GM18873 (cell line): ENCODE measurements at regions not wholly inside any gene's neighbourhood (a gene's known extent, or its start where the extent isn't known, plus 50 kb on each side); places are given as distances from the start of the nearest gene placed in this dataset.

ENCODE experiments used
- ATAC-seq: cut with Tn5 transposase; IDR thresholded peaks from one replicate; pipeline ENCODE4 v1.9.1; 2021; ENCODE audit warnings: mild to moderate bottlenecking, moderate library complexity, moderate number of reproducible peaks; ENCODE audit not compliant: unreplicated experiment, low FRiP score

DNA sequence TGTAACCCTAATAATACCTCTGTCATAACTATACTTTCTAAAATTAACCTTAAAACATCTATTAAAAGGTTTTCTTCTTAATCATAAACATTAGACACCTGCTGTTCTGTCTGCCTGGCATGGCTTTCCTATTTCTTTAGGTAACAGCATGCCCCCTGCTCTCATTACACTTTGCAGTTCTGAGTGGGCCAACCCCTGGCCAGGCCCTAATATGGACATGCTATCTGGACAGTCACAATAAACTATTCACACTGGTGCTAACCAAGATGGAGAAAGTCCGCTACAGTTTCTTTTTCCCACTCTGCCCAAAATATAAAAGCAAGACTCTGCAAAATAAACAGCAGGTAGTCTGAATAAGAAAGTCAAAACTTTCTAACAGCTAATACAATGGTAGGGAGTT is 84.0 kb downstream of the ELAPOR2 start:
- no peak for ATAC-seq

DNA sequence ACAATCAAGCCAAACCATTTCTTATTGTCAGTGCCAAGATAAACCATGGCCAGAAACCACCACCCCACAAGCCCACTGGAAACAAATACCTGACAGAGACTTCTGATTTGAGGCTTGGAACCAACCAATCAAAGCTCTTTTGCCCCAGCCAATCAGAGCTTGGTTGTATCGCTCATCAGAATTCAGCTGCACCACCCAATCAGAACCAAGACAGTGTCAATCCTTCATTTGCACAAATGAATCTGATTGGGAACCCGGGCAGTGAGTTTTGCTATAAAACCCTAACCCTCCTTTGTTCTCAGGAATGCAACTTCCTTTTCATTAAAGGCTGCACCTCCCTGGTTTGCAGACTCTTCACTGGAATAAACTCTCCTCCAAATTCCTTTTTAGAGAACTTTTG is 87.4 kb downstream of the ELAPOR2 start:
- no peak for ATAC-seq

DNA sequence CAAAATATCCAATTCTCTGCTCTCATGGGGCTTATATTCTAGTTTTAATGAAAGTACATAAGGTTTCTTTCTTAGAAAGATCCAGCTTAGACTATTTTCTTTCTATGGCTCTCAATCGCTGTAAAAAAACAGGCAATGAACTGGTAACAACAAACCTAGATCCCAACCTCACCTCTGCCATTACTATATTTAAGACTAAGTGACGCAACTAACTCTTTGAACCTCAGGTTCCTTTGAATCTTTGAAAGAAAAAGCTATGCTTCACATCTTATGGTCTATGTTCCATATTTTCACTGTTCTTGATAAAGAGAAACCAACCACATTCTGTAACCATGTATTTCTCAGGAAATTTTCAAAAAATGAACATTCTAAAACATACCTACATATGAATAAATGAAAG is 88.5 kb downstream of the ELAPOR2 start:
- no peak for ATAC-seq

DNA sequence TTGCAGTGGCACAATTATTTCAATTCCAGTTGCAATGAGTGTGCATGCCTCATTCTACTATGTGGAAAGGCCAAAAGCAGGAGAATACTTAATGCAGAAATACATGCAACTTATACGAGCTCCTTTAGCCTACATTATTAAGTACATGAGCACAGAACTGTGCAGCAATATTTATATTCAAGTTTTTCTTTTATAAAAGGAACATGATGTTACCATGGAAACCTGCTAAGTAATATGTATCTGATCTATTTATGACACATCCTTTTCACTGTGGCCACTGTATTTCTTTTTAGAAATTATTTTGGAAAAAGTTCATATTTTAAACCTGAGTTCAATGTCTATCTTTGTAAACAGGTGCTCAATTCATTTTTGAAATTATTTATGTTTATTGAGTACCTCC is 88.9 kb downstream of the ELAPOR2 start:
- no peak for ATAC-seq

DNA sequence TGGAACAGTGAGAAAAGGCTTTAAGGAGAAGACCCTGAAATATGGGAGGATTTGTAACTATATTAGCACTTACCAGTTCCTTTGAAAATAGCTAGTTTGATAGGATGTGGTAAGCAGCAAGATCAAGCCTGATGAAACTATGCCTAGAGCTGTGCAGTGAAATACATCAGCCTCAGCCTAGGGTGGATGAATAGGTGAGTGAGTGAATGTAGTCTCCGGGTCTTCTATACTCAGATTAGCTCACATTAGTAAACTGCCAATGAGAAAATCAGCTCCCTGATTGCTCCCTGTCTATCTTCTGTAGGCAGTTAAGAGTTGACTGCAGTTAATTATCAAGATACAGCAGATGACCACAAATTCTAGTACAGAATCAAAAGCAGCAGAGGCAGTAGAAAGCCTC is 89.6 kb downstream of the ELAPOR2 start:
- ATAC-seq, result no peak

DNA sequence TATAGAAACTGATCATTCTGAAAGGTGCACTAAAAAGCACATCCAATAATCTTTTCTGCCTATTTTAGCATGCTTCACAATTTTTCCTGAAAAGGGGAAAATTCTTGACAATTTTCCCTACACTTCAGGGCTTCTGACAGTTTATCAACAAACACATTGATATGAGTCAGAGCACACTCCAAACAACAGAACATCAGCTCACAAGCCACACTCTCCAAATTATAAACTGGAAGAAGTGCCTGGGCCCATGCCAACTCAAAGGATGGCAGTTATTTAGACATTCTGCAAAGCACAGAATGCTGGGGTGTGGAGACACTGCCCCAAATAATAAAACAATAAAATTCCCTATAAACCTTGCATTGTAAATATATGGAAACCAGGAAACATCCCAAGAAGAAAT is 90.8 kb downstream of the ELAPOR2 start:
- no peak for ATAC-seq

DNA sequence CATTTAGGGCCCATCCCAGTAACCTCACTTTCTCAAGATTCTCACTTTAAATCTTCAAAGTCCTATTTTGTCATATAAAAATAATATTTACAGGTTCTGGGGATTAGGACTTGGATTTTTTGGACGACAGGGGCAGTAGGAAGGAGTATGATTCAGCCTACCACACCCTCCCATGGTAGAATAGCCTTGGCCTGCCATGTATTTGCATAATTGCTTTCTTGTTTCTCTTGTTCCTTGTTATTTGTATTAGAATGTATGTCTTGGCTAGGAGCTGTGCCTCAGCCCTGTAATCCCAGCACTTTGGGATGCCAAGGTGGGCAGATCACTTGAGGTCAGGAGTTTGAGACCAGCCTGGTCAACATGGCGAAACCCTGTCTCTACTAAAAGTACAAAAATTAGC is 92.5 kb downstream of the ELAPOR2 start:
- ATAC-seq, result no peak

DNA sequence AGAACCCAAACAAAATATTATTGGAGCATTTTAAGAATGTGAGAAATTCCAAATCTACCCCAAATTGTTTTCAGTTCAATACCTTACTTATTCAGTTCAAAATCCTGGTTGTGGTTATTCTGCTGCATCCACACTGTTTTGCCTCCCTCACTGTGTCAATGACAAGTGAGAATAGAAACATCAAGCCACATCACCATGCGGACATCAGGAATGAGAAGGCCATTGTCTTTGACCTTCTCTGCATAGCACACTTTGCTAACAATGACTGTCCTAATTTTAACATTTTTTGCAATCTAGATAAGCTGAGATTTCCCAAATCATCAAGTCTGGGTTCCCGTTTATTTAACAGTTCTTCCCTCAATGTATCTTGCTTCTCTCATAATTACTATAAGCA is 93.7 kb downstream of the ELAPOR2 start:
- no peak for ATAC-seq

DNA sequence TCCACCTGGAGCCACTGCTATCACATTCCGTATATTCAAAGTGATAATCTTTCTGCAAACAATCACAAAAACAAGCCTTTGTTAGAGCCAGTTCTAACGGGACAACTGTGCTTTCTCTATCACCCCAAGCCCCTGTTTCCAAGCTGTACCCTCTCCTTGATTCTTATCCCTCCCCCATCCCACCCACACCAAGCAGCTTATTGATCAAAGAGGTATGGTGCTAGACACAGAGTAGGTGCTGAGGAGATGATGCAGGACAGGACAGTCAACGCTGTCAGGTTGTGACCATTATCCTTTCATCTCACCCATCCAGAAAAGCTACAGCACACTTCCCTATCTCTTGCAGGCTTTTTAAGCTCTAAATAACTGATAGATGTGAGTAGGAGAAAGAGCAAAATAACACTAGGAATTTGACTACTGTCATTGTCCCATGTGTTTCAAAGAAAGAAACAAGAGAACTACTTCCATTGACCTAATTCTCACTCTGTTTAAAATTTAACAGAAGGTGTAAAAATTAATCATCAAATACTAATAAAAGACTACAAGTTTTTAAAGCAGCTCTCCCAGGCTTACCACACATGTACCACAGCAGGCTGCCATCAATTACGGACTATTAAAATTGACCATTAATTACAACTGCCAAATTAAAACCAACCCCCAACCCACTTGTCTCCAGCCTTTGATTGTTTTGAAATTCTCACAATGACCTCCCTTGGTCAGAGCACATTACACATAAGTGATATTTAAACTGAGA is 94.3 kb downstream of the ELAPOR2 start:
- ATAC-seq, result no peak

DNA sequence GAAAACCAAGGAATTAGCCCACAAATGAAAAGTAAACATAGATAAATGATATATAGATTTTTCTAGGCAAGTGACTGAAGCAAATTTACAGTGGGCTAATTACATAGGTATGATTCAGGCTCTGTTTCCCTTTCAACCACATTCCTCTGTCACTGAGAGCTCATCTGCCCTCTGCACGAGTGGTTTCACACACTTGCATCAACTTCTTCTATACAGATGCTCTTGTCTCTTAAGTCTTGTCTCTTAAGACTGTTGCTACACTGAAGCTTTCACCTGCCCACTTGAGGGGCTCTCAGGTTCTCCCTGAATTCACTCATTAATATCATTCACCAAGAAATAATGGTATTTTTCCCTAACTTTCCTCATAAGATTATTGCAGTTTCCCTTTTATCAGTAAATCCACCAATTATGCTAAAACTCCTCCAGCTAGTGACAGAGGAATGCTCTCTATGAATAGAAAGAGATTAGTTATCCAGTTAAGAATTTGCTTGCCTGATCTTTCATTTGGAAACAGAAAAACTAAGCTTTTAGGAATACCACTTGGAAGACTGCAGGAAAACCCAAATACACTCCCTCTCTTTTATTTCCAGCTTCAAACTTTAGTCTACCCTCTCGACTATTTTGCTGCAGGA is 95.7 kb downstream of the ELAPOR2 start:
- peak; percentile 91 for ATAC-seq

DNA sequence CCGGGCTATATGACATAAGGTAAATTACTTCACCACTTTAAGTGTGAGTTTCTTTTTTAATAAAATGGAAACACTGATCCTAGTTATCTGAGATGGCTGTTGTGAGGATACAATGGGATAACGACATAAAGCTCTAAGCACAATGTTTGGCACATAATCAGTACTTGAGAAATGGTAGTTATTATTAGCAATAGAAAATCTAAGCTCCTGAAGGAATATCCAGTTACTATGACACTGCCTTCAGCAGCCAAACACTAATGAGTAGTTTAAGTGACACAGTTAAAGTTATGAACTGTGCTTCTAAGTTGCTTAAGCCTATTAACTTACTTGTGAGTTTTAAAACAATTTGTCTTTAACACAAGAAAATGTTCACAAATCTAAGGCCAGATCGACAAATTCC is 96.8 kb downstream of the ELAPOR2 start:
- no peak for ATAC-seq

DNA sequence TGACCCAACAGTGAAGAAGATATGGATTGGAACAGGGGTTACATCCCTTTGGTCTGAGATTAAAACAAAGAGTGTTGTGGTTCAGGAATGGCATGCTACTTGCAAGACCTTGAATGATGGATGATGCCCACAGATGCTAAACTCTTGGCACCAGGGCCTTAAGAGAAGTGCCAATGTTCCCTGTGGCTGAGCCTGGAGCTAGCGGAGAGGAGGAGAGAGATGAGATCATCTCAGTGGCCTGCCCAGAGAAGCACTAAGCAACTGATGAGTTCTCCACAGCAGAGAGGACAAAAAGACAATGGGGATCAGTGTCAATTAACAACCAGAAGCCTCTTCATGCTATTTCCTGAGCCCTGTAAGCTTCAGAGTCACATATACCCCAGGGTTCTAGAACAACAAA is 97.8 kb downstream of the ELAPOR2 start:
- ATAC-seq, result no peak

DNA sequence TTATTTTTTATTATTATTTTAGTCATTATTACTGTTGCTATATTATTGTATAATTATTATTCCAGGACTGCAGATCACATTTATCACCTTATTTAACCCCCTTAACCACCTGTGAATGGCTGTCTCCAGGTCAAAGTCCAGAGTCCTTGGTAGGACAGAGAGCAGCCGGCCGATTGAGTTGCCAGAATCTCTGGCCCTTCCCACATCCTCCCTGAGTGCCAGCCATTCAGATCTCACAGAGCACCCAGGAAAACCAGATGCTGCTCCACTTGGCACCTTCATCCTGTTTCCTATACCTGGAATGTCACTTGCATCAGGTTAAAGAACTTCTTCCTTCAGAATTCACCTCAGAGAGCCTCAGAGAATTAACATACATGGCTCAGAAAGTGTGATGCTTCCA is 101.1 kb downstream of the ELAPOR2 start:
- no peak for ATAC-seq

DNA sequence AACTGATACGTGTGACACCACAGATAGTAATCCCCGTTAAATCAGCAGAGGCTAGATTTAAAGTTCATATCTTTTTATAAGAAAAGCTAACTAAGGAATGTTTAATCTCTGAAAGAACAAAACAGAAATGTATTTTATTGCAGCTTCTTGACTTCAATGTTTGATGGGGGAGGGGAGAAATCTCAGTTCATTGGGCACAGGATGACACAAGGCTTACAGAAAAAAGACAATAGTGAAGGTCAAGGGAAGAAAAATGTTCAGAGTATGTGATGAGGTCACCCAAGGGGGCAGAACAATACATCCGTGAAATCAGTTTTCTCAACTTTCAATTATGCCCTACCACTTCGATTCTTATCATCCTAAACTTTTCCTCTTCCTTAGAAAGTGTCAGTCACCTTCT is 102.9 kb downstream of the ELAPOR2 start:
- no peak for ATAC-seq

DNA sequence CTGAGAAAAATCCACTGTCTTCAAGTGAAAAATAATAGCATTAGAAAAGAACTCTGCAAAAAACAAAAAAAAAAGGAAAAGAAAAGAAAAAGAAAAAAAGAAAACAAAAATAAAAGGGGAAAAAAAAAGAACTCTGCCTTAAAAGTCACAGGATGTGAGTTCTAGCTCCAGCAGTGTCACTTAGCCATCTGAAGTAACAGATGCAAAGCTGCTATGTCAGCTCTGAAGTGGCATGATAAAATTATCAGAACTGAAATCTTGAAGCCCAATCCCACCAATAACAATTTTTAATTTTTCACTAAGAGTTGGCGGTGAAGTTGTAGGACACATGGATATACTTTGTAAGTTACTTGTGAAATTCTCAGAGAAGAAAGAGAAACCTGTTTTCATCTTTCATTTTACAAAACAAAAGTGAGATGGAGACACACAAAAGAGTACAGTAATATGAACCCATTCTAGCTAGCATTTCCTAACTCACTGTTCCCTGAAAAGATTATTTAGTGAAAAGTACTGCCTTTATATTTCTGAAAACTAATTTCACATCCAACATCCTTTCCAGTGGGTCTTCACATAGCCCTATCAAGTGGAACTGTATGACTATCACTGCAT is 103.5 kb downstream of the ELAPOR2 start:
- no peak for ATAC-seq

DNA sequence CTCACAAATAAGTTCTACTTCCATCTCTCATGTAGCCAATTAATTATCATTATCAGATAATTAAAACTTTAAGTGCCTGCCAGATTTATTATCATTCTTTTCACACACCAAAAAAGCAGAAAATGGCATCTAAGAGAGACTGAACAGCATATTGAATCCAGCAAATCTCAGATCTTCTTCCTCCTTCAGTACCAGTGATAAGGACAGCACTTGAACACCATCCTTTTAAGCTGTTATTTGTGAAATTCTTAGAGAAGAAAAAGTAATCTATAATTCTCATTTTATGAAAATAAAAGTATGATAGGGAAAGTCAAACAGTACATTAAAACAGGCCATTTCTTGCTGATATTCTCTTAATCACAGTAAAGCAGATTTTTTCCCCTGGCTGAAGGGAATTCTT is 104.5 kb downstream of the ELAPOR2 start:
- no peak for ATAC-seq

DNA sequence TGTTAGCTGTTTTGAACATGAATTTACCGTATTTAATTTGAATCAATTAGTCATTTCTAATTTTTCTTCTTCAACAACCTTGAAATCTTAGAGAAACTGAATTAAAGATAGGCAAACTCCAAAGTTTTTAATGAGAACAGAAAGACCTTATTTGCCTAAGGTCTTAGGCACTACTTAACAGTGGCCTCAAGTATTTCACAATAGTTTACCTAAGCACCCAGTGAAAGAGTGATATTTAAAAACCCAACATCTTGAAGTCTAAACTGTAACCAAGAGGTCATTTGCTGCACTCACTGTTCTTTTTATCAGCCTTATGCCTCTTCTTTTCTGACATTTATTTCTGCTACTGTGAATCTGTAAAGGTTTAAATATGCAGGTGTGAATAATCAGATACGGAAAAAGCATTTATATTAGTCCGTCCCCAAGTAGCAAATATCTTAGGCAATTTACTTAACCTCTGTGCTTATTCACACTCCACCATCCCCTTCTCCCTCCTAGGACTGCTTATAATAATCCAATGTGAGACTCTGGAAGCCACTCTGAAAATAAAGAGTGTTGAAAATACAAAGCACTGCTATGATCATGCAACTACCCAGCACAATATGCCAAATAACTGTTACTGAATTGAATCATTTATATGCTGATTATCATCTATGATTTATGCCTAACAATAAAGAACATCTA is 105.7 kb downstream of the ELAPOR2 start:
- no peak for ATAC-seq

DNA sequence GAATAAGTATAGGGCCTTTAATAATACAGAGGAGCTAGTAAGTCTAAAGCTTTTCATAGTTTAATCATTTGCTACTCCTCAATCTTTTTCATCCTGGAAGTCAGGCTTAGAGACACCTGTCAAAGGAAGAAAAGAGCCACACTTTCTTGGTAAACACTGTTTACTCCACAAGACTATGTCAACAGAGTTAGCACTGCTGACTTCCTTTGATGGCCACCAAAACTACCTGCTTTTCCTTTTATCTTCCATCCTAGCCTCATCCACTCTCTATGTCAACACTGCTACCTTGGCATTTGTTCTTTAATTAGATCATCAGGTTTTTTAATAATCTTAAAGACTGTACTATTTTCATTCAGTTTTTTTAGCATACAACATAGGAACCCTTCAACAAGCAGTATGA is 106.2 kb downstream of the ELAPOR2 start:
- no peak for ATAC-seq

DNA sequence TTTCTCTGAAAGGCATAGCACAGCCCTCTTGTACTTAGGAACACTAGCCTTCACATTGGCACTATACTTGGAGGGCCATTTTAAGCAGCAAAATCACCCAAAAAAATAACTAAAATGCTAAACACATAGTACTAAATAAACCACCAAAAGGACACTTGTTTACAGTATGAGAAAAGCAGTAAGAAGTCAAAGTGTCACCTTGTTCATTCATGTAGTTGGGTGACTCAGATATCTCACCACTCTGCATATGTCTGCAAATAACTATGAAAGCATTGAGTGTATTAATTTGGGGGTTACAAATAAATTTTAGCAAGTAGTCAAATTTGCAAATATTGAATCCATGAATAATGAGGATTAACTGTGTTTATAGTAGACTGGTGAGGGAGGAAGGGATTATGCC is 107.6 kb downstream of the ELAPOR2 start:
- ATAC-seq, result peak; percentile 29

DNA sequence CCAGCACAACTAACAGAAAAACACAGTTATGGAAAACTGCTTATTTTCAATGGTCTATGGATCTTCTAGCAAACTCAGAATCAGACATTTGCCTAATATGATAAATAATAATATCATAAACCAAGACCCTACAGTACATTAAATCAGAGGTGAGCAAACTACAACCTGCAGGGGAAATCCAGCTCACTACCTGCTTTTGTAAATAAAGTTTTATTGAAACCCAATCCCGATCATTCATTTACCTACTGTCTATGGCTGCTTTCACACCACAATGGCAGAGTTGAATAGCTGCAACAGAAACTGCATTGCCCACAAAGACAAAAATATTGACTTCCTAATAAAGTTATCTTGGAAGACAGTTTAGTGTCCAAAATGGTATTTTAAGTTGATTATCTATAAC is 108.5 kb downstream of the ELAPOR2 start:
- no peak for ATAC-seq

DNA sequence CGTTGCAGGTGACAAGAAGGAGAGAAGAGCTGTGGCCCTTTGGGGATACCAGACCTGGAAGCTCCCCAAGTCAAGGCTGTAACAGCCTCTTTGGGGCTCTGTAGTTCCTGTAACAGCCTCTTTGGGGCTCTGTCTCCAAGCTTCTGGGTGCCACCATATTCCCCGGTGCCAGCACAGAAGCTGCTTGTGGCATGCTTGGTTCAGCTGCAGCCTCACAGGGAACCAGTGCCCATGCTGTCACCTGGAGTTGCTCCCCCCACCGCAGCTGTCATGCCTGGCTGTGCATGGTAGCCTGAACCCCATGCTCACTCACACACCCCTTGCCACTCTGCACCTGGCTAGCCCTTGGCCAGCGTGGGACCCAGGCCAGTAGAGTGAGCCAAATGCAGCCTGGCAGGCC is 109.1 kb downstream of the ELAPOR2 start:
- ATAC-seq, result no peak
